ENCODE measurements at regions not wholly inside any gene's neighbourhood (a gene's known extent, or its start where the extent isn't known, plus 50 kb on each side); places are given as distances from the start of the nearest gene placed in this dataset.

GRCh38 chr4:170231377-170231776 is 141.6 kb upstream of the AADAT start:
- ChIA-PET RAD21 (ENCODE audit: low non-redundant PET in 1 of 2, low total read pairs in 2 of 2, uncharacterized antibody in 2 of 2, unreplicated experiment in 2 of 2) (no interaction called here), CTCF (no interaction called here), POLR2A (no interaction called here)
- no peak overlapping the region for H3K4me3 ChIP-seq (replicated peaks in 1 of 2; ENCODE audit: low read depth in 1 of 2, low read length in 2 of 2)
- peaks cover 0 to 2% of the 10 kb centered on the region in 2 experiments; a peak in 1 of 4 replicates for H3K4me1 ChIP-seq (ENCODE audit: control insufficient read depth in 1 of 2, insufficient read depth in 2 of 2, low read length in 2 of 2)
- no peak for ATAC-seq
- H2AFZ ChIP-seq (ENCODE audit: low read depth, low read length, poor library complexity, severe bottlenecking), result no peak overlapping the region
- BruUV-seq (replicated peaks), result no TSS peak
- TF ChIP-seq POLR2AphosphoS5 (IDR thresholded peaks at IDR 0.05; ENCODE audit: low read depth, low read length) (no peak), ZBTB33 (IDR thresholded peaks at IDR 0.05; ENCODE audit: extremely low read depth, insufficient replicate concordance, low read length) (no peak), SIN3A (IDR thresholded peaks at IDR 0.05; ENCODE audit: low read depth) (no peak), ELF1 (IDR thresholded peaks at IDR 0.05; ENCODE audit: borderline replicate concordance, low read depth) (no peak), YY1 (IDR thresholded peaks at IDR 0.05; ENCODE audit: extremely low read depth, insufficient replicate concordance, low read depth, low read length) (no peak), EZH2phosphoT487 (IDR thresholded peaks at IDR 0.05; ENCODE audit: borderline replicate concordance) (no peak)
- intact Hi-C loops (cut with micrococcal nuclease), result no loop called here
- no peaks in the 10 kb centered on the region for H3K79me2 ChIP-seq (ENCODE audit: insufficient read depth, low read length)
- no peaks in the 10 kb centered on the region for H3K9me2 ChIP-seq (ENCODE audit: insufficient read depth)
- H3K9me3 ChIP-seq (ENCODE audit: control insufficient read depth in 1 of 2, insufficient read depth in 1 of 2, low read depth in 1 of 2, low read length in 2 of 2), result no peaks in the 10 kb centered on the region
- no peak overlapping the region for H3K27ac ChIP-seq (ENCODE audit: low read depth, low read length)
- DNase-seq (ENCODE audit: low read depth, low spot score), result no peak
- no peak overlapping the region for H3K4me2 ChIP-seq (ENCODE audit: low read length)
- no peaks in the 10 kb centered on the region for H3K27me3 ChIP-seq (ENCODE audit: insufficient read depth, low read length)
- H3K9ac ChIP-seq (ENCODE audit: low read length), result no peak overlapping the region
- no peaks in the 10 kb centered on the region for H4K20me1 ChIP-seq (ENCODE audit: insufficient read depth)
- no peaks in the 10 kb centered on the region for H3K36me3 ChIP-seq (ENCODE audit: control insufficient read depth in 1 of 2, insufficient read depth in 2 of 2, low read length in 2 of 2)

- Histone ChIP-seq H2AFZ (ENCODE audit: low read depth, low read length, poor library complexity, severe bottlenecking) (no peak overlapping the region), H3K9me3 (ENCODE audit: control insufficient read depth in 1 of 2, insufficient read depth in 1 of 2, low read depth in 1 of 2, low read length in 2 of 2) (no peaks in the 10 kb centered on the region), H4K20me1 (ENCODE audit: insufficient read depth) (no peaks in the 10 kb centered on the region), H3K27ac (ENCODE audit: low read depth, low read length) (no peak overlapping the region), H3K9ac (ENCODE audit: low read length) (no peak overlapping the region), H3K4me2 (ENCODE audit: low read length) (no peak overlapping the region), H3K4me3 (replicated peaks in 1 of 2; ENCODE audit: low read depth in 1 of 2, low read length in 2 of 2) (no peak overlapping the region), H3K4me1 (ENCODE audit: control insufficient read depth in 1 of 2, insufficient read depth in 2 of 2, low read length in 2 of 2) (peaks cover 0 to 7% of the 10 kb centered on the region in 2 experiments; a peak in 1 of 4 replicates), H3K9me2 (ENCODE audit: insufficient read depth) (no peaks in the 10 kb centered on the region), H3K36me3 (ENCODE audit: control insufficient read depth in 1 of 2, insufficient read depth in 2 of 2, low read length in 2 of 2) (no peaks in the 10 kb centered on the region), H3K27me3 (ENCODE audit: insufficient read depth, low read length) (no peaks in the 10 kb centered on the region), H3K79me2 (ENCODE audit: insufficient read depth, low read length) (no peaks in the 10 kb centered on the region)
- ChIA-PET POLR2A (no interaction called here), CTCF (no interaction called here), RAD21 (ENCODE audit: low non-redundant PET in 1 of 2, low total read pairs in 2 of 2, uncharacterized antibody in 2 of 2, unreplicated experiment in 2 of 2) (no interaction called here)
- ATAC-seq (no peak), DNase-seq (ENCODE audit: low read depth, low spot score) (no peak)
- TF ChIP-seq CEBPB (IDR thresholded peaks at IDR 0.05; ENCODE audit: low read depth) (no peak), ZFX (IDR thresholded peaks at IDR 0.05) (no peak), CTCF (IDR thresholded peaks at IDR 0.05 in 2 of 3, conservative IDR thresholded peaks at IDR 0.05 in 1 of 3; ENCODE audit: borderline replicate concordance in 1 of 3, insufficient read depth in 1 of 3, low read depth in 2 of 3, low read length in 2 of 3) (no peak), EZH2 (IDR thresholded peaks at IDR 0.05) (no peak), SRF (IDR thresholded peaks at IDR 0.05; ENCODE audit: low read depth) (no peak), EZH2phosphoT487 (IDR thresholded peaks at IDR 0.05; ENCODE audit: borderline replicate concordance) (no peak), ELF1 (IDR thresholded peaks at IDR 0.05; ENCODE audit: borderline replicate concordance, low read depth) (no peak)
- intact Hi-C loops (cut with micrococcal nuclease), result no loop called here
- BruUV-seq (replicated peaks), result no TSS peak
Observed at GRCh38 chr4:170230242-170230641, 140.5 kb upstream of the AADAT start.
